ENCODE measurements at regions not wholly inside any gene's neighbourhood (a gene's known extent, or its start where the extent isn't known, plus 50 kb on each side); places are given as distances from the start of the nearest gene placed in this dataset.

DNA sequence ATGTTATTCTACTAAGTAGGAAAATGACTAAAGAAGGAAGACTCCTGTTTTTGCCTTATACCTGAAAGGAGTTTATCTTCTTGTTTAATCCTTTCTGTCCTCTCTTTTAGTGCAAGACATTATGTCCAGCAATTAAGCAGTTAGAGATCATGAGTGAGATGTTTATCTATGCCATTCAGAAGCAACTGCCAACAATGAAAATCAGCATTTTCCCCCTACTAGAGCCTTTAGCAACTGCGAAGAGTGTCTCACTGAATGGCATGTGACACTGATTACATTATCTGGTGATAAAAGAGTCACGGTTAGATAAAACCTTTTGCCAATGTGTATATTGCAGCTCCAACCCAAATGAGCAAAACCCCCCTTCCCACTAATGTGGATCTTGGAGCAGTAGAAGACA, 357.7 kb upstream of the SYT4 start:
- peaks cover 3% of the 10 kb centered on the region for H3K4me1 Mint-ChIP-seq
- Histone ChIP-seq H3K4me1 (no peaks in the 10 kb centered on the region), H3F3A (ENCODE audit: low read depth) (no peaks in the 10 kb centered on the region), H4K20me1 (ENCODE audit: low read depth) (no peaks in the 10 kb centered on the region), H3K9ac (no peak overlapping the region), H3K27ac (no peak overlapping the region), H3K79me2 (ENCODE audit: low read depth) (no peaks in the 10 kb centered on the region), H3K9me3 (ENCODE audit: low read depth) (no peaks in the 10 kb centered on the region), H3K27me3 (no peaks in the 10 kb centered on the region), H2AFZ (replicated peaks) (no peak overlapping the region), H3K4me2 (no peak overlapping the region), H3K4me3 (no peak overlapping the region), H3K36me3 (no peaks in the 10 kb centered on the region)
- DNase-seq (ENCODE audit: low spot score), result no peak
- H3K36me3 Mint-ChIP-seq, result no peaks in the 10 kb centered on the region
- no peaks in the 10 kb centered on the region for H3K9me3 Mint-ChIP-seq
- TF ChIP-seq, protein P1, sequence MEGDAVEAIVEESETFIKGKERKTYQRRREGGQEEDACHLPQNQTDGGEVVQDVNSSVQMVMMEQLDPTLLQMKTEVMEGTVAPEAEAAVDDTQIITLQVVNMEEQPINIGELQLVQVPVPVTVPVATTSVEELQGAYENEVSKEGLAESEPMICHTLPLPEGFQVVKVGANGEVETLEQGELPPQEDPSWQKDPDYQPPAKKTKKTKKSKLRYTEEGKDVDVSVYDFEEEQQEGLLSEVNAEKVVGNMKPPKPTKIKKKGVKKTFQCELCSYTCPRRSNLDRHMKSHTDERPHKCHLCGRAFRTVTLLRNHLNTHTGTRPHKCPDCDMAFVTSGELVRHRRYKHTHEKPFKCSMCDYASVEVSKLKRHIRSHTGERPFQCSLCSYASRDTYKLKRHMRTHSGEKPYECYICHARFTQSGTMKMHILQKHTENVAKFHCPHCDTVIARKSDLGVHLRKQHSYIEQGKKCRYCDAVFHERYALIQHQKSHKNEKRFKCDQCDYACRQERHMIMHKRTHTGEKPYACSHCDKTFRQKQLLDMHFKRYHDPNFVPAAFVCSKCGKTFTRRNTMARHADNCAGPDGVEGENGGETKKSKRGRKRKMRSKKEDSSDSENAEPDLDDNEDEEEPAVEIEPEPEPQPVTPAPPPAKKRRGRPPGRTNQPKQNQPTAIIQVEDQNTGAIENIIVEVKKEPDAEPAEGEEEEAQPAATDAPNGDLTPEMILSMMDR (IDR thresholded peaks at IDR 0.05), result no peak
- no peak for TF ChIP-seq EZH2 (IDR thresholded peaks at IDR 0.05)
- no peak for TF ChIP-seq EZH2phosphoT487 (IDR thresholded peaks at IDR 0.05)
- no peak overlapping the region for H3K4me3 Mint-ChIP-seq
- H3K27ac Mint-ChIP-seq, result no peak overlapping the region
- no peaks in the 10 kb centered on the region for H3K27me3 Mint-ChIP-seq (ENCODE audit: insufficient read depth, low read depth)

DNA sequence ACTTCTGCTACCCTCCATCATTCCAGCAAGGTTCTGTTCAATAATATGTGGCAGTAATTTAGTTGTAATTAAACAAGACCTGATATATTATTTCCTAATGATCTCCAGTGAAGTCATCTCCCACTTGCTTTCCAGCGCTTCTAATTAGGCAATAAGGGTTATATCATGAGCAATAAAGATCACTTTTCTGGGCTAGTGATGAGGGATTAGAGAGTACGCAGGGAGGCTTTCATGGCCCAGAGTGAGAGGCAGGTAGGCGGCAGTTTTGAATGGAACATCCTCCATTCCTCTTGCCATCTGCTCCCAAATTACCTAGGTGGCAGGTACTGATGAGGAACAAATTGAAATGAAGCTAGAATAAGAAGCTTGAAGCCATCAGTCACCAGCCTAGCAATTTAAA, 358.1 kb upstream of the SYT4 start:
- no peaks in the 10 kb centered on the region for H3K36me3 ChIP-seq
- TF ChIP-seq, protein P1 (IDR thresholded peaks at IDR 0.05), result no peak
- no peak for TF ChIP-seq EZH2 (IDR thresholded peaks at IDR 0.05)
- TF ChIP-seq EZH2phosphoT487 (IDR thresholded peaks at IDR 0.05), result no peak
- H3K27me3 ChIP-seq, result no peaks in the 10 kb centered on the region
- no peak for DNase-seq (ENCODE audit: low spot score)
- H4K20me1 ChIP-seq (ENCODE audit: low read depth), result no peaks in the 10 kb centered on the region
- H3K27me3 Mint-ChIP-seq (ENCODE audit: insufficient read depth, low read depth), result no peaks in the 10 kb centered on the region
- H3K4me3 ChIP-seq, result no peak overlapping the region
- H3K79me2 ChIP-seq (ENCODE audit: low read depth), result no peaks in the 10 kb centered on the region
- H3K36me3 Mint-ChIP-seq, result no peaks in the 10 kb centered on the region
- no peaks in the 10 kb centered on the region for H3K4me1 ChIP-seq
- peaks cover 3% of the 10 kb centered on the region for H3K4me1 Mint-ChIP-seq
- H3K4me2 ChIP-seq, result no peak overlapping the region
- no peak overlapping the region for H3K27ac ChIP-seq
- H3K27ac Mint-ChIP-seq, result no peak overlapping the region
- no peaks in the 10 kb centered on the region for H3K9me3 Mint-ChIP-seq
- H3K4me3 Mint-ChIP-seq, result no peak overlapping the region
- H3K9me3 ChIP-seq (ENCODE audit: low read depth), result no peaks in the 10 kb centered on the region
- no peaks in the 10 kb centered on the region for H3F3A ChIP-seq (ENCODE audit: low read depth)
- H2AFZ ChIP-seq (replicated peaks), result no peak overlapping the region
- H3K9ac ChIP-seq, result no peak overlapping the region

DNA sequence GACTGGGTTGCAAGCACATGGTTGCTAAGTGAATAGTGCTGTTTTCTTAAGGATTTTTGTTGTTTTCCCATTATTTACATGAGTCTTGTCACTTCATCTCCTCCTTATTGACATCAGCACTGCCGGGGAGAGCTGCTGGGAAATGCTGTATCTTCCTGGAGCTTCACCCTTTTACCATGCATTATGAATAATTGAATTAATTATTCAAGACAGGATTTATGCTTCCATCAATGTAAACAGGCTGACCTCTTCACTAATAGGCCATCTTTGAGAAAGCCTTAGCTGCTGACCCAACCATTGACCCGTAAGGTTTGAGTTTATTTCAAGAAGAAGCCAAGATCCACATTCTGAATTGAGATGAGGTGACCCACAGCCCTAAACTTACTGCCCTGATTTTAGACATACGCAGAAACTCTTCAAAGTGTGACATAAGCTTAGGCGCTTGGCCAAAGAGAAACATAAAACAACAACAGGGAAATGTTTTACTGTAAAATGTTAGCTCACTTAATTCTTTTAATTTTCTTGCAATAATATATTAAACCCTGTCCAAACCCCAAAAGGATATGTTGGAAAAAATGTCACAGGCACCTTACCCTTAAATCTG, 365.5 kb upstream of the SYT4 start:
- Histone ChIP-seq H3K27ac (no peak overlapping the region), H3K4me2 (no peak overlapping the region), H3K9ac (no peak overlapping the region), H3K36me3 (no peaks in the 10 kb centered on the region), H3K27me3 (no peaks in the 10 kb centered on the region), H3K79me2 (ENCODE audit: low read depth) (no peaks in the 10 kb centered on the region), H2AFZ (replicated peaks) (no peak overlapping the region), H3F3A (ENCODE audit: low read depth) (no peaks in the 10 kb centered on the region), H3K9me3 (ENCODE audit: low read depth) (no peaks in the 10 kb centered on the region), H3K4me3 (no peak overlapping the region), H4K20me1 (ENCODE audit: low read depth) (no peaks in the 10 kb centered on the region), H3K4me1 (no peaks in the 10 kb centered on the region)
- TF ChIP-seq EZH2 (IDR thresholded peaks at IDR 0.05), result no peak
- TF ChIP-seq, protein P1 (IDR thresholded peaks at IDR 0.05), result no peak
- TF ChIP-seq EZH2phosphoT487 (IDR thresholded peaks at IDR 0.05), result no peak
- no peak for DNase-seq (ENCODE audit: low spot score)
- Mint-ChIP-seq H3K9me3 (no peaks in the 10 kb centered on the region), H3K27me3 (ENCODE audit: insufficient read depth, low read depth) (no peaks in the 10 kb centered on the region), H3K4me1 (peaks cover 8% of the 10 kb centered on the region), H3K27ac (no peak overlapping the region), H3K36me3 (no peaks in the 10 kb centered on the region), H3K4me3 (no peak overlapping the region)

Measured in neural progenitor cell (in vitro differentiated cells).